Panc1 (cell line): ENCODE measurements at regions not wholly inside any gene's neighbourhood (a gene's known extent, or its start where the extent isn't known, plus 50 kb on each side); places are given as distances from the start of the nearest gene placed in this dataset.

Experiments
- ATAC-seq: fragments of 200-7000 bp; cut with Tn5 transposase; 2 replicates; pipeline ENCODE4 v1.9.1; 2020; ENCODE audit warnings: mild to moderate bottlenecking, moderate library complexity
- BruUV-seq: library from RNA; stranded (reverse); fragments of 400-500 nt; replicated peaks from 2 replicates; lab custom pipeline; 2021; lab: Mats Ljungman, UMichigan
- CTCF ChIA-PET: fragments of 300-600 bp; sonication (Branson Sonifier 250); formaldehyde crosslinking; loops from one replicate; lab custom pipeline; 2022; ENCODE audit warnings: antibody characterized with exemption; lab: Charles Lee
- POLR2A ChIA-PET: fragments of 300-600 bp; sonication (Branson Sonifier 250); formaldehyde crosslinking; loops from one replicate; lab custom pipeline; 2022; ENCODE audit warnings: antibody characterized with exemption; lab: Charles Lee
- DNase-seq: peaks from one replicate; pipeline ENCODE4 v3.0.0-alpha.2; 2010; ENCODE audit warnings: low read depth, low spot score
- H3K27ac ChIP-seq: 2 replicates; pipeline ENCODE4 v1.5.1; 2011; ENCODE audit warnings: mild to moderate bottlenecking, low read length, inconsistent platforms
- H3K27me3 ChIP-seq: fragments of 200-500 bp; sonication (Bioruptor generic); 2 replicates; pipeline ENCODE4 v1.6.0; 2014; ENCODE audit warnings: low read length, inconsistent platforms; ENCODE audit not compliant: control insufficient read depth, insufficient read depth
- H3K36me3 ChIP-seq: fragments of 200-500 bp; sonication (Bioruptor generic); 2 replicates; pipeline ENCODE4 v1.5.1; 2014; ENCODE audit warnings: inconsistent platforms, mild to moderate bottlenecking, low read length, moderate library complexity; ENCODE audit not compliant: control insufficient read depth, insufficient read depth
- H3K4me1 ChIP-seq: 2 replicates; pipeline ENCODE4 v1.5.1; 2011; ENCODE audit warnings: inconsistent platforms, mild to moderate bottlenecking, low read length, moderate library complexity; ENCODE audit not compliant: control insufficient read depth, insufficient read depth
- H3K4me3 ChIP-seq, 2 experiments: 2 replicates each; pipeline ENCODE4 v1.5.1; 2011 to 2012; ENCODE audit warnings: low read depth in 2 of 2, low read length in 2 of 2, mild to moderate bottlenecking in 2 of 2, inconsistent platforms in 1 of 2, moderate library complexity in 1 of 2
- H3K9me3 ChIP-seq: fragments of 200-500 bp; sonication (Bioruptor generic); 2 replicates; pipeline ENCODE4 v1.5.1; 2014; ENCODE audit warnings: low read depth, mild to moderate bottlenecking, inconsistent platforms, low read length, moderate library complexity; ENCODE audit not compliant: control insufficient read depth, insufficient read depth
- CTCF ChIP-seq: fragments of 450-650 bp; IDR thresholded peaks from 2 replicates; pipeline ENCODE4 v1.5.1; 2017; ENCODE audit warnings: mild to moderate bottlenecking
- POLR2AphosphoS5 ChIP-seq: IDR thresholded peaks from 2 replicates; pipeline ENCODE4 v1.6.1; 2012; ENCODE audit warnings: mild to moderate bottlenecking, low read depth, low read length, moderate library complexity
- SIN3A ChIP-seq: IDR thresholded peaks from 2 replicates; pipeline ENCODE4 v1.6.1; 2012; ENCODE audit warnings: low read depth, mild to moderate bottlenecking, low read length, moderate library complexity, borderline replicate concordance; ENCODE audit not compliant: insufficient read depth
- in situ Hi-C: cut with HindIII; loops from 2 replicates; pipeline ENCODE4 v1.10.0; 2016; ENCODE audit warnings: low sequenced_read_pairs, low pct_unique_long_range_greater_than_20kb
- intact Hi-C: fragments of 100-400 bp; cut with micrococcal nuclease; formaldehyde crosslinking; loops from one replicate; pipeline ENCODE4 v1.10.0; 2022; ENCODE audit not compliant: unreplicated experiment
- TF ChIP-seq, protein P1 (sequence below), 2 experiments: IDR thresholded peaks; 2 replicates each; pipeline ENCODE4 v1.6.1; 2011 to 2012; ENCODE audit warnings: low read depth in 2 of 2, control low read depth in 1 of 2, low read length in 1 of 2, mild to moderate bottlenecking in 1 of 2, moderate library complexity in 1 of 2; ENCODE audit not compliant: insufficient read depth in 1 of 2

GRCh38 chr5:32887390-32887789 is 176.3 kb downstream of the NPR3 start:
- ATAC-seq = no peak
- H3K4me1 ChIP-seq = no peaks in the 10 kb centered on the region
- no peaks in the 10 kb centered on the region for H3K36me3 ChIP-seq
- H3K4me3 ChIP-seq = no peak overlapping the region
- TF ChIP-seq SIN3A (no peak), POLR2AphosphoS5 (no peak), CTCF (no peak)
- TF ChIP-seq, protein P1, sequence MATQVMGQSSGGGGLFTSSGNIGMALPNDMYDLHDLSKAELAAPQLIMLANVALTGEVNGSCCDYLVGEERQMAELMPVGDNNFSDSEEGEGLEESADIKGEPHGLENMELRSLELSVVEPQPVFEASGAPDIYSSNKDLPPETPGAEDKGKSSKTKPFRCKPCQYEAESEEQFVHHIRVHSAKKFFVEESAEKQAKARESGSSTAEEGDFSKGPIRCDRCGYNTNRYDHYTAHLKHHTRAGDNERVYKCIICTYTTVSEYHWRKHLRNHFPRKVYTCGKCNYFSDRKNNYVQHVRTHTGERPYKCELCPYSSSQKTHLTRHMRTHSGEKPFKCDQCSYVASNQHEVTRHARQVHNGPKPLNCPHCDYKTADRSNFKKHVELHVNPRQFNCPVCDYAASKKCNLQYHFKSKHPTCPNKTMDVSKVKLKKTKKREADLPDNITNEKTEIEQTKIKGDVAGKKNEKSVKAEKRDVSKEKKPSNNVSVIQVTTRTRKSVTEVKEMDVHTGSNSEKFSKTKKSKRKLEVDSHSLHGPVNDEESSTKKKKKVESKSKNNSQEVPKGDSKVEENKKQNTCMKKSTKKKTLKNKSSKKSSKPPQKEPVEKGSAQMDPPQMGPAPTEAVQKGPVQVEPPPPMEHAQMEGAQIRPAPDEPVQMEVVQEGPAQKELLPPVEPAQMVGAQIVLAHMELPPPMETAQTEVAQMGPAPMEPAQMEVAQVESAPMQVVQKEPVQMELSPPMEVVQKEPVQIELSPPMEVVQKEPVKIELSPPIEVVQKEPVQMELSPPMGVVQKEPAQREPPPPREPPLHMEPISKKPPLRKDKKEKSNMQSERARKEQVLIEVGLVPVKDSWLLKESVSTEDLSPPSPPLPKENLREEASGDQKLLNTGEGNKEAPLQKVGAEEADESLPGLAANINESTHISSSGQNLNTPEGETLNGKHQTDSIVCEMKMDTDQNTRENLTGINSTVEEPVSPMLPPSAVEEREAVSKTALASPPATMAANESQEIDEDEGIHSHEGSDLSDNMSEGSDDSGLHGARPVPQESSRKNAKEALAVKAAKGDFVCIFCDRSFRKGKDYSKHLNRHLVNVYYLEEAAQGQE (IDR thresholded peaks at IDR 0.05; ENCODE audit: insufficient read depth in 1 of 2, low read depth in 2 of 2, low read length in 1 of 2) = no peak
- in situ Hi-C loops = no loop called here
- H3K27me3 ChIP-seq = no peaks in the 10 kb centered on the region
- CTCF ChIA-PET = no interaction called here
- H3K27ac ChIP-seq = no peak overlapping the region
- 0 out of 2 replicates have a peak, but pooled peaks cover 4% of the 10 kb centered on the region for H3K9me3 ChIP-seq
- BruUV-seq = no TSS peak
- no peak for DNase-seq
- intact Hi-C loops = no loop called here
- POLR2A ChIA-PET = no interaction called here

DNA sequence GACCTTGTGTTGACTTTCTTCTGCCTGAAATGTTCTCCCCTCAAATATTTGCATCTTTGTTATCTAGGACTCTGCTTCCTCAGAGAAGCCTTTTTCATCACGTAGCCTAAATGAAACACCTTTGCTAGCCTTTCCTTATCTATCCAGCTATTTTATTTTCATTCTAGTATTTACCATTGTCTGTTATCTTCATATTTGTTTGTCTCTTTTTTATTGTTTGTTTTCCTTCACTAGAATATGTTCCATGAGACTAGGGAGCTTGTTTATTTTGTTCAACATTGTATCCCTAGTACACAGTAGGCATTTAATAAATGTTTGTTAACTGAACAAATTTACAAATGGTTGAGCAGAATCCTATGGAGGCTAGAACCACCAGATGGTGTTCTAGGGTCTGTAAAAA is 178.0 kb downstream of the NPR3 start:
- intact Hi-C loops = no loop called here
- in situ Hi-C loops = no loop called here
- Histone ChIP-seq H3K4me1 (no peaks in the 10 kb centered on the region), H3K27me3 (no peaks in the 10 kb centered on the region), H3K4me3 (no peak overlapping the region), H3K27ac (no peak overlapping the region), H3K36me3 (no peaks in the 10 kb centered on the region), H3K9me3 (0 out of 2 replicates have a peak, but pooled peaks cover 4% of the 10 kb centered on the region)
- CTCF ChIA-PET = no interaction called here
- ATAC-seq (no peak), DNase-seq (no peak)
- POLR2A ChIA-PET = no interaction called here
- TF ChIP-seq CTCF = no peak
- no peak for TF ChIP-seq POLR2AphosphoS5
- TF ChIP-seq, protein P1 (IDR thresholded peaks at IDR 0.05; ENCODE audit: insufficient read depth in 1 of 2, low read depth in 2 of 2, low read length in 1 of 2) = no peak
- no peak for TF ChIP-seq SIN3A
- no TSS peak for BruUV-seq
